HEK293T (cell line): ENCODE measurements at regions not wholly inside any gene's neighbourhood (a gene's known extent, or its start where the extent isn't known, plus 50 kb on each side); places are given as distances from the start of the nearest gene placed in this dataset.

ENCODE experiments used
- CTCF ChIA-PET: fragments of 350-600 bp; formaldehyde crosslinking; extraction: SDS; loops from one replicate; lab custom pipeline; 2021; ENCODE audit warnings: antibody characterized with exemption, inconsistent platforms; lab: Yijun Ruan, JAX
- POLR2A ChIA-PET: fragments of 350-600 bp; formaldehyde crosslinking; extraction: SDS; loops from one replicate; lab custom pipeline; 2020; ENCODE audit warnings: antibody characterized with exemption, inconsistent platforms; lab: Yijun Ruan, JAX
- DNase-seq: peaks from one replicate; pipeline ENCODE4 v3.0.0; 2012; ENCODE audit warnings: mixed read lengths; ENCODE audit errors: extremely low spot score
- ARNT ChIP-seq: fragments of 450-650 bp; IDR thresholded peaks from 2 replicates; pipeline ENCODE4 v1.6.1; 2017; ENCODE audit warnings: mild to moderate bottlenecking
- BHLHE40 ChIP-seq: fragments of 450-650 bp; IDR thresholded peaks from 2 replicates; pipeline ENCODE4 v1.6.1; 2016; ENCODE audit warnings: mild to moderate bottlenecking, moderate library complexity, borderline replicate concordance
- CTBP1 ChIP-seq: fragments of 450-650 bp; IDR thresholded peaks from 2 replicates; pipeline ENCODE4 v1.6.1; 2016; ENCODE audit warnings: borderline replicate concordance
- ELF4 ChIP-seq: fragments of 450-650 bp; IDR thresholded peaks from 2 replicates; pipeline ENCODE4 v1.6.1; 2017; ENCODE audit warnings: antibody characterized with exemption
- FOXA1 ChIP-seq: fragments of 450-650 bp; IDR thresholded peaks from 2 replicates; pipeline ENCODE4 v1.6.1; 2016; ENCODE audit warnings: mild to moderate bottlenecking
- FOXK2 ChIP-seq: fragments of 450-650 bp; IDR thresholded peaks from 2 replicates; pipeline ENCODE4 v1.6.1; 2016; ENCODE audit warnings: mild to moderate bottlenecking
- FOXM1 ChIP-seq: fragments of 450-650 bp; IDR thresholded peaks from 2 replicates; pipeline ENCODE4 v1.6.1; 2017; ENCODE audit warnings: mild to moderate bottlenecking, borderline replicate concordance
- HDGF ChIP-seq: fragments of 450-650 bp; IDR thresholded peaks from 2 replicates; pipeline ENCODE4 v1.6.1; 2017; ENCODE audit warnings: antibody characterized with exemption, borderline replicate concordance
- L3MBTL2 ChIP-seq: fragments of 450-650 bp; conservative IDR thresholded peaks from 2 replicates; pipeline ENCODE4 v1.6.1; 2016; ENCODE audit warnings: mild to moderate bottlenecking
- LEF1 ChIP-seq: fragments of 450-650 bp; IDR thresholded peaks from 2 replicates; pipeline ENCODE4 v1.6.1; 2017; ENCODE audit warnings: mild to moderate bottlenecking, borderline replicate concordance
- NFRKB ChIP-seq: fragments of 450-650 bp; IDR thresholded peaks from 2 replicates; pipeline ENCODE4 v1.6.1; 2016; ENCODE audit warnings: mild to moderate bottlenecking, moderate library complexity
- PKNOX1 ChIP-seq: fragments of 450-650 bp; IDR thresholded peaks from 2 replicates; pipeline ENCODE4 v1.6.1; 2016
- SP1 ChIP-seq: fragments of 450-650 bp; IDR thresholded peaks from 2 replicates; pipeline ENCODE4 v1.6.1; 2017
- SUZ12 ChIP-seq: fragments of 450-650 bp; IDR thresholded peaks from 2 replicates; pipeline ENCODE4 v1.6.1; 2016; ENCODE audit warnings: mild to moderate bottlenecking
- TARDBP ChIP-seq: fragments of 450-650 bp; IDR thresholded peaks from 2 replicates; pipeline ENCODE4 v1.6.1; 2016
- ZNF384 ChIP-seq: fragments of 450-650 bp; IDR thresholded peaks from 2 replicates; pipeline ENCODE4 v1.6.1; 2016

GRCh38 chr10:83274088-83274487 is 865.2 kb upstream of the GHITM start:
- POLR2A ChIA-PET, result no interaction called here
- CTCF ChIA-PET, result no interaction called here
- DNase-seq, result no peak
- TF ChIP-seq BHLHE40, result no peak
- no peak for TF ChIP-seq HDGF
- TF ChIP-seq FOXM1, result no peak

GRCh38 chr10:83276971-83277370 is 862.3 kb upstream of the GHITM start:
- no peak for DNase-seq
- ChIA-PET CTCF (no interaction called here), POLR2A (no interaction called here)
- TF ChIP-seq SUZ12, result no peak
- TF ChIP-seq ZNF384, result no peak
- TF ChIP-seq LEF1, result no peak
- TF ChIP-seq ELF4, result no peak
- no peak for TF ChIP-seq SP1
- TF ChIP-seq FOXM1, result no peak
- no peak for TF ChIP-seq BHLHE40
- no peak for TF ChIP-seq NFRKB
- no peak for TF ChIP-seq CTBP1
- TF ChIP-seq FOXK2, result no peak
- TF ChIP-seq HDGF, result no peak
- TF ChIP-seq PKNOX1, result no peak
- TF ChIP-seq TARDBP, result no peak
- no peak for TF ChIP-seq ARNT
- no peak for TF ChIP-seq L3MBTL2
- TF ChIP-seq FOXA1, result no peak

- ChIA-PET POLR2A (no interaction called here), CTCF (no interaction called here)
- DNase-seq, result no peak
- no peak for TF ChIP-seq CTBP1
- TF ChIP-seq ELF4, result no peak
- TF ChIP-seq ZNF384, result no peak
- no peak for TF ChIP-seq HDGF
- no peak for TF ChIP-seq L3MBTL2
- no peak for TF ChIP-seq TARDBP
- no peak for TF ChIP-seq PKNOX1
These were observed 856.2 kb upstream of the GHITM start for GRCh38 chr10:83283151-83283550.

- no peak for DNase-seq
- ChIA-PET POLR2A (no interaction called here), CTCF (interaction anchor here (0.6 kb wide), 1 partner anchor 13 kb away, joined by 3 read pairs; no protein-coding TSS in a partner anchor)
- TF ChIP-seq ARNT (no peak), TARDBP (no peak), FOXA1 (no peak), ZNF384 (no peak), LEF1 (no peak), FOXM1 (no peak), PKNOX1 (no peak), FOXK2 (no peak), L3MBTL2 (no peak), HDGF (no peak), SP1 (no peak), BHLHE40 (no peak)
These were observed 851.9 kb upstream of the GHITM start for GRCh38 chr10:83287374-83287773.

GRCh38 chr10:83289373-83289772 is 849.9 kb upstream of the GHITM start:
- ChIA-PET POLR2A (no interaction called here), CTCF (no interaction called here)
- DNase-seq, result no peak
- no peak for TF ChIP-seq FOXK2
- no peak for TF ChIP-seq LEF1
- TF ChIP-seq TARDBP, result no peak
- TF ChIP-seq ARNT, result no peak
- TF ChIP-seq SUZ12, result no peak
- no peak for TF ChIP-seq HDGF
- no peak for TF ChIP-seq FOXA1
- no peak for TF ChIP-seq PKNOX1
- TF ChIP-seq BHLHE40, result no peak
- no peak for TF ChIP-seq SP1

GRCh38 chr10:83289948-83290347 is 849.4 kb upstream of the GHITM start:
- CTCF ChIA-PET, result no interaction called here
- no peak for TF ChIP-seq ZNF384
- TF ChIP-seq ELF4, result no peak
- TF ChIP-seq SUZ12, result no peak
- no peak for TF ChIP-seq FOXM1
- DNase-seq, result no peak
- POLR2A ChIA-PET, result no interaction called here

GRCh38 chr10:83301732-83302131 is 837.6 kb upstream of the GHITM start:
- TF ChIP-seq BHLHE40, result no peak
- CTCF ChIA-PET, result no interaction called here
- no peak for DNase-seq
- POLR2A ChIA-PET, result no interaction called here
